IMR-90 (cell line): ENCODE measurements at regions not wholly inside any gene's neighbourhood (a gene's known extent, or its start where the extent isn't known, plus 50 kb on each side); places are given as distances from the start of the nearest gene placed in this dataset.

ENCODE experiments used
- ATAC-seq: fragments of 200-7000 bp; cut with Tn5 transposase; 2 replicates; pipeline ENCODE4 v1.9.1; 2020; ENCODE audit warnings: low read depth, mild to moderate bottlenecking, moderate library complexity
- BruUV-seq: library from RNA; stranded (reverse); fragments of 400-500 nt; replicated peaks from 2 replicates; lab custom pipeline; 2021; lab: Mats Ljungman, UMichigan
- CTCF ChIA-PET: fragments of 300-600 bp; formaldehyde crosslinking; extraction: SDS; loops from one replicate; lab custom pipeline; 2021; ENCODE audit warnings: antibody characterized with exemption; lab: Yijun Ruan, JAX
- POLR2A ChIA-PET: fragments of 300-600 bp; sonication (Branson Sonifier 250); formaldehyde crosslinking; loops from one replicate; lab custom pipeline; 2022; ENCODE audit warnings: antibody characterized with exemption; ENCODE audit not compliant: unreplicated experiment; lab: Charles Lee
- DNase-seq: peaks from one replicate; pipeline ENCODE4 v3.0.0; 2013
- H2AFZ ChIP-seq: replicated peaks from 2 replicates; pipeline ENCODE3; 2013; ENCODE audit warnings: low read length, mild to moderate bottlenecking; ENCODE audit not compliant: poor library complexity
- H2AK5ac ChIP-seq: 2 replicates; pipeline ENCODE4 v1.6.1; 2013; ENCODE audit warnings: low read depth, low read length, inconsistent platforms
- H2AK9ac ChIP-seq: replicated peaks from 2 replicates; pipeline ENCODE3; 2013; ENCODE audit warnings: mild to moderate bottlenecking, low read depth, low read length, moderate library complexity; ENCODE audit not compliant: poor library complexity
- H2BK120ac ChIP-seq: 2 replicates; pipeline ENCODE4 v1.6.1; 2013; ENCODE audit warnings: low read depth, low read length, inconsistent platforms
- H2BK15ac ChIP-seq: 3 replicates; pipeline ENCODE4 v1.6.1; 2013; ENCODE audit warnings: low read depth, low read length, inconsistent platforms
- H2BK20ac ChIP-seq: 2 replicates; pipeline ENCODE4 v1.6.1; 2013; ENCODE audit warnings: low read depth, mild to moderate bottlenecking, inconsistent platforms, low read length, moderate library complexity
- H2BK5ac ChIP-seq: 2 replicates; pipeline ENCODE4 v1.6.1; 2013; ENCODE audit warnings: mild to moderate bottlenecking, low read depth, low read length, inconsistent platforms; ENCODE audit not compliant: poor library complexity, severe bottlenecking
- H3K14ac ChIP-seq: replicated peaks from 2 replicates; pipeline ENCODE4 v1.6.1; 2013; ENCODE audit warnings: low read depth, low read length, inconsistent platforms
- H3K18ac ChIP-seq: 2 replicates; pipeline ENCODE4 v1.6.1; 2013; ENCODE audit warnings: low read depth, low read length, control low read depth
- H3K23ac ChIP-seq: 2 replicates; pipeline ENCODE4 v1.6.1; 2013; ENCODE audit warnings: low read depth, low read length, inconsistent platforms
- H3K27ac ChIP-seq: 2 replicates; pipeline ENCODE4 v1.5.1; 2013; ENCODE audit warnings: mild to moderate bottlenecking, control low read depth, low read length; ENCODE audit not compliant: insufficient read depth
- H3K27me3 ChIP-seq: 2 replicates; pipeline ENCODE4 v1.6.1; 2013; ENCODE audit warnings: low read length; ENCODE audit not compliant: control insufficient read depth, insufficient read depth
- H3K36me3 ChIP-seq: 2 replicates; pipeline ENCODE4 v1.6.1; 2013; ENCODE audit warnings: low read length, mixed read lengths; ENCODE audit not compliant: control insufficient read depth, insufficient read depth
- H3K4ac ChIP-seq: 2 replicates; pipeline ENCODE4 v1.6.1; 2013; ENCODE audit warnings: low read depth, low read length, inconsistent platforms
- H3K4me1 ChIP-seq: 2 replicates; pipeline ENCODE4 v1.6.1; 2013; ENCODE audit warnings: low read length, mixed read lengths; ENCODE audit not compliant: control insufficient read depth, insufficient read depth
- H3K4me2 ChIP-seq: 2 replicates; pipeline ENCODE4 v1.6.1; 2013; ENCODE audit warnings: low read depth, mild to moderate bottlenecking, control low read depth, low read length, moderate library complexity
- H3K4me3 ChIP-seq: 2 replicates; pipeline ENCODE4 v1.5.1; 2013; ENCODE audit warnings: low read depth, mild to moderate bottlenecking, control low read depth, low read length, moderate library complexity; ENCODE audit not compliant: insufficient read depth
- H3K56ac ChIP-seq: 2 replicates; pipeline ENCODE4 v1.6.1; 2013; ENCODE audit warnings: low read length, inconsistent platforms; ENCODE audit not compliant: insufficient read depth; ENCODE audit errors: extremely low read depth
- H3K79me1 ChIP-seq, 2 experiments: 2 replicates each; pipeline ENCODE4 v1.6.1; 2013; ENCODE audit warnings: low read length in 2 of 2, inconsistent platforms in 1 of 2, low read depth in 1 of 2
- H3K9ac ChIP-seq: 2 replicates; pipeline ENCODE4 v1.6.1; 2013; ENCODE audit warnings: low read depth, low read length, control low read depth
- H3K9me1 ChIP-seq: 2 replicates; pipeline ENCODE4 v1.6.1; 2013; ENCODE audit warnings: low read length, inconsistent platforms; ENCODE audit not compliant: insufficient read depth
- H3K9me3 ChIP-seq: 2 replicates; pipeline ENCODE4 v1.6.1; 2013; ENCODE audit warnings: low read length; ENCODE audit not compliant: control insufficient read depth, insufficient read depth
- H4K20me1 ChIP-seq: 2 replicates; pipeline ENCODE4 v1.6.1; 2013; ENCODE audit warnings: low read length, inconsistent platforms; ENCODE audit not compliant: insufficient read depth
- H4K5ac ChIP-seq: 2 replicates; pipeline ENCODE4 v1.6.1; 2013; ENCODE audit warnings: mild to moderate bottlenecking, low read depth, low read length, control low read depth
- H4K8ac ChIP-seq, 2 experiments: 2 replicates each; pipeline ENCODE4 v1.6.1; 2013; ENCODE audit warnings: low read depth in 2 of 2, low read length in 2 of 2, control low read depth in 1 of 2, inconsistent platforms in 1 of 2
- H4K91ac ChIP-seq: 2 replicates; pipeline ENCODE4 v1.6.1; 2013; ENCODE audit warnings: low read depth, low read length, inconsistent platforms; ENCODE audit not compliant: insufficient read depth
- BHLHE40 ChIP-seq: fragments of 150-350 bp; IDR thresholded peaks from 2 replicates; pipeline ENCODE4 v1.6.1; 2016; ENCODE audit warnings: mild to moderate bottlenecking, low read depth, low read length
- MXI1 ChIP-seq: IDR thresholded peaks from 2 replicates; pipeline ENCODE4 v1.6.1; 2012; ENCODE audit warnings: low read depth, mild to moderate bottlenecking, low read length, moderate library complexity, borderline replicate concordance
- NFE2L2 ChIP-seq: fragments of 150-350 bp; IDR thresholded peaks from 2 replicates; pipeline ENCODE4 v1.6.1; 2016; ENCODE audit warnings: low read depth, mild to moderate bottlenecking, low read length
- RAD21 ChIP-seq: IDR thresholded peaks from 2 replicates; pipeline ENCODE4 v1.6.1; 2012; ENCODE audit warnings: low read length, improper control_type of control experiment
- RCOR1 ChIP-seq: IDR thresholded peaks from 2 replicates; pipeline ENCODE4 v1.6.1; 2012; ENCODE audit warnings: mild to moderate bottlenecking, low read length, improper control_type of control experiment; ENCODE audit not compliant: insufficient replicate concordance
- RFX5 ChIP-seq: IDR thresholded peaks from 2 replicates; pipeline ENCODE4 v1.8.0; 2012; ENCODE audit warnings: low read depth, mild to moderate bottlenecking, low read length, moderate library complexity
- SMC3 ChIP-seq: fragments of 150-350 bp; IDR thresholded peaks from 2 replicates; pipeline ENCODE4 v1.6.1; 2016; ENCODE audit warnings: low read depth, mild to moderate bottlenecking, antibody characterized with exemption, low read length, moderate library complexity
- WGBS, 2 experiments: methylation state at CpG; one replicate each; pipeline versions ENCODE4 v1.1.5 to v1.1.7; 2013; ENCODE audit warnings: missing lambda C conversion rate in 2 of 2; ENCODE audit not compliant: insufficient read length in 1 of 2; ENCODE audit errors: extremely low coverage in 2 of 2; 5-methylcytosine and 5-hydroxymethylcytosine counted together
- dilution Hi-C: fragments of 300-500 bp; cut with HindIII; formaldehyde crosslinking; loops from one replicate; pipeline ENCODE4 v1.14.3; 2018; ENCODE audit warnings: low sequenced_read_pairs; ENCODE audit not compliant: unreplicated experiment
- in situ Hi-C: fragments of 300-500 bp; cut with MboI; formaldehyde crosslinking; loops from 3 replicates; pipeline ENCODE4 v1.14.3; 2019; ENCODE audit warnings: low sequenced_read_pairs, inconsistent platforms, mixed read lengths
- intact Hi-C: fragments of 100-400 bp; cut with micrococcal nuclease; formaldehyde crosslinking; loops from 2 replicates; pipeline ENCODE4 v1.10.0; 2022
- TF ChIP-seq, protein P1 (sequence below): fragments of 150-350 bp; IDR thresholded peaks from 2 replicates; pipeline ENCODE4 v1.6.1; 2016; ENCODE audit warnings: low read depth, mild to moderate bottlenecking, low read length, moderate library complexity, borderline replicate concordance

DNA sequence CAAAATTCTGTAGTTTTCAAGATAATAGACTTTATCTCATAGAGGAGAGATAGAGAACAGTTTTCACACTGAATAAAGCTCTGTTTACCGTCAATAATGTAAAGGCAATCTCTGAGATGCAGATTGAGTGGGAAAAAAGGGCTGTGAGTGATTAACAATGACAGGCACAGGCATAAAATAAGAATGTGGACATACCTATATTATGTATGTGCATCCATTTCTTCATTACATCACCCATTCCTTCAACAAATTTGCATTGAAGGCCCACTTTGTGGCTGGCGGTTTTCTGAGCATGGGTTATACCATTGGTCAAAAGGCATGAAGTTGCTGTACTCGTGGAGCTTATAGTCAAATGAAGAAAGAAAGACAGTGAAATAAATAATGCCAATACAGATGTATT is 1431.0 kb downstream of the AACS start:
- no peak overlapping the region for H2AK9ac ChIP-seq
- no peak overlapping the region for H3K23ac ChIP-seq
- H3K4me1 ChIP-seq = no peaks in the 10 kb centered on the region
- peaks cover 10% of the 10 kb centered on the region for H3K9me3 ChIP-seq
- POLR2A ChIA-PET = no interaction called here
- in situ Hi-C loops = no loop called here
- H2AFZ ChIP-seq = no peak overlapping the region
- H4K5ac ChIP-seq = no peak overlapping the region
- no peak overlapping the region for H2BK5ac ChIP-seq
- H3K4me2 ChIP-seq = no peak overlapping the region
- dilution Hi-C loops = no loop called here
- BruUV-seq = no TSS peak
- H4K20me1 ChIP-seq = no peaks in the 10 kb centered on the region
- H2AK5ac ChIP-seq = no peak overlapping the region
- H3K56ac ChIP-seq = no peak overlapping the region
- ATAC-seq (no peak), DNase-seq (no peak)
- no peak overlapping the region for H4K8ac ChIP-seq
- no peak overlapping the region for H2BK15ac ChIP-seq
- no peak overlapping the region for H3K4ac ChIP-seq
- WGBS, 2 experiments = no CpG with 5 or more reads among the region's 3 CpGs
- H3K9me1 ChIP-seq = no peaks in the 10 kb centered on the region
- no peaks in the 10 kb centered on the region for H3K79me1 ChIP-seq
- H3K18ac ChIP-seq = no peak overlapping the region
- H3K36me3 ChIP-seq = no peaks in the 10 kb centered on the region
- no peak overlapping the region for H3K9ac ChIP-seq
- no peak overlapping the region for H3K14ac ChIP-seq
- H3K4me3 ChIP-seq = no peak overlapping the region
- no peak overlapping the region for H3K27ac ChIP-seq
- CTCF ChIA-PET = no interaction called here
- no peak overlapping the region for H4K91ac ChIP-seq
- no peaks in the 10 kb centered on the region for H3K27me3 ChIP-seq
- TF ChIP-seq RCOR1 = no peak
- TF ChIP-seq, protein P1, sequence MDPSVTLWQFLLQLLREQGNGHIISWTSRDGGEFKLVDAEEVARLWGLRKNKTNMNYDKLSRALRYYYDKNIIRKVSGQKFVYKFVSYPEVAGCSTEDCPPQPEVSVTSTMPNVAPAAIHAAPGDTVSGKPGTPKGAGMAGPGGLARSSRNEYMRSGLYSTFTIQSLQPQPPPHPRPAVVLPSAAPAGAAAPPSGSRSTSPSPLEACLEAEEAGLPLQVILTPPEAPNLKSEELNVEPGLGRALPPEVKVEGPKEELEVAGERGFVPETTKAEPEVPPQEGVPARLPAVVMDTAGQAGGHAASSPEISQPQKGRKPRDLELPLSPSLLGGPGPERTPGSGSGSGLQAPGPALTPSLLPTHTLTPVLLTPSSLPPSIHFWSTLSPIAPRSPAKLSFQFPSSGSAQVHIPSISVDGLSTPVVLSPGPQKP = no peak
- TF ChIP-seq RAD21 = no peak
- no peak for TF ChIP-seq RFX5
- no peak for TF ChIP-seq NFE2L2
- no peak for TF ChIP-seq SMC3
- no peak for TF ChIP-seq MXI1
- no peak for TF ChIP-seq BHLHE40
- no peak overlapping the region for H2BK20ac ChIP-seq
- no peak overlapping the region for H2BK120ac ChIP-seq
- intact Hi-C loops = no loop called here
